C1 segment of cervical spinal cord (tissue), 14 donors: ENCODE measurements at regions not wholly inside any gene's neighbourhood (a gene's known extent, or its start where the extent isn't known, plus 50 kb on each side); places are given as distances from the start of the nearest gene placed in this dataset.

Experiments
- DNase-seq, 14 donors: peaks; one replicate each; lab custom pipeline; 2025; lab: John Stamatoyannopoulos, UW

- DNase-seq: no peak
These were observed 199.3 kb downstream of the MTX2 start for GRCh38 chr2:176468457-176469113.

DNA sequence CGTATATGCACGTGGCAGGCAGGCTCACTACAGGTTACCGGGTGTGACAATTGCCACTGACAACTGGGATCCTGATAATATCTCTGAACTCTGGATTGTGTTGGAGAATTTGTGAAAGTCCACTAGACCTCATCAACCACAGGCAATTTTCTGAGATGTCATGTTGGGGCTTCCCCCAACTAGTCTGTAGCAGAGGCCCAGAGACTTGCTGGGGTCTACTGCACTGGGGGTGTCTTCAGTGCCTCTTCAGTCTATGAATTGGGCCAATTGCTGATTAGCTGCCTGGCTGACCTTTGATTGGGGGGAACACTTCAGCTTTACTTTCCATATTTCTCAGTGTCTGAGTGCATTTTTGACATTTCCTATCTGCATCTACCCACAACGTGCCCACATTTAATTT is 201.5 kb downstream of the MTX2 start:
- no peak for DNase-seq

- no peak for DNase-seq
These were observed 202.7 kb downstream of the MTX2 start for GRCh38 chr2:176471949-176472348.

DNA sequence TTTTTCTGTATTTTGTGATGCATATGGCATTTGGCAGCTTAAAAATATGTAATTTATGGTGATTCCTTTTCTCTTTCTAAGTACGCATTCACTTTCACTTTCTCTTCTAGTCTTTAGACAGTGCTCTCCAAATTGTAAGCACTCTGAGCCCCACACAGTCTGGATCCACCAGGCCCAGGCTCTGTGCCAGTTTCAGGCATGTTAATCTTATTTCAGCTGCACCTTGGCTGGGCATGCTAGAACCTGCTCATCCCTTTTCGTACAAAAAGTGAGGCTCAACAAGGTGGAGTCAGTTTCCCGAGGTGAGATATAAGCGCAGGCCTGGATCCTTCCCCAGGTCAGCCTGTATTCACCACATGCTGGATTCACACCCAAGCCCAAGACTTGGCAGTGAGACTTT is 203.9 kb downstream of the MTX2 start:
- no peak for DNase-seq

DNA sequence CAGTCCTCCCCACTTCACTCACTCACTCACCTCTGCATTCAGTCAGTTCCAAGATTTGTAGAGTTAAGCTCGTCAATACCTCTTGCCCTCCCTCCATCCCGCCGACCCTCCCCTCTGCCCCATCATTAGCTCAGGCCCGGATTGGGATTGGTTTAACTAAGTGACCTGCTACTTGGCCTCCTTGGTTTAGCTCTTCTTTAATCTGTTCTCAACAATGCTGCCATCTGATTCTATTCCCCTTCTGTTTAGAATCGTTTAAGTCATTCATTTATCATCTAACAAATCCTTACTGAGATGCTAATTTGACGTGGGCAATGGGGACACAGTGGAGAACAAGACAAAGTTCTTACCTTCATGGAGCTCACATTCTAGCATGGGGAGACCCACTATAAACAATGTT is 204.6 kb downstream of the MTX2 start:
- no peak for DNase-seq

DNA sequence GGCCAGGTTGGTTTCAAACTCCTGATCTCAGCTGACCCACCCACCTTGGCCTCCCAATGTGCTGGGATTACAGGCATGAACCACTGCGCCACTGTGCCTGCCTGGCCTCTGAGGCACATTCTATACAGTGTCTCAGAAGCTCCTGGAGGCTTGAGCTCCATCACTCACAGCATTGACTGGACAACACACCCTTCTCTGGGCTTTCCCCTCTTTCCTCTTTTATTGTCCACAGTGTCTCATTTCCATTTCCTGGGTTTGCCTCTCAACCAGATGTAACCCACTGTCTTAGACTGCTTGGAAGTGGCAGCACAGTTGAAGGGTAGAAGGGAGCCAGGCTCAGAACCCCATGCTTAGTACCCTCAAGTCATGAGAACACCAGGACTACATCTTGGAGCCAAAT is 208.1 kb downstream of the MTX2 start:
- no peak for DNase-seq

GRCh38 chr2:176479961-176480360 is 210.7 kb downstream of the MTX2 start:
- no peak for DNase-seq

DNA sequence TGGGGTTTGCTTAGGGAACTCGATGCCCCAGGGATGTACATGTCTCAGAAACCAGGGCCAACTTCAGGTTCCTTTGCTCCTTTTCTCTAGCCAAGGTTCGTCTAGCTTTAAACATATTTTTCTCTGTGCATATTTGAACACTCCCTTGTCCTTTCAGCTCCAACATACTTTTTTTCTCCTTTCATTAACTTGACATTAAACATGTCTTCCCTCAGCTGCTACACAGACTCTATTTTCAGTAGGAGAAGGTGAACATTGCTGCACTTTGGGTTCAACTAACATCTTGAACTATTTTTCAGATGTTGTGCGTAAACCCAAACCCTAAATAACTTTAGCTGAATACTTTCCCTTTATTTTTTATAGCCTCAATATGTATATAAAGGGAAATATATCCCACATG is 212.9 kb downstream of the MTX2 start:
- DNase-seq: no peak

GRCh38 chr2:176483476-176483875 is 214.2 kb downstream of the MTX2 start:
- DNase-seq: no peak

DNA sequence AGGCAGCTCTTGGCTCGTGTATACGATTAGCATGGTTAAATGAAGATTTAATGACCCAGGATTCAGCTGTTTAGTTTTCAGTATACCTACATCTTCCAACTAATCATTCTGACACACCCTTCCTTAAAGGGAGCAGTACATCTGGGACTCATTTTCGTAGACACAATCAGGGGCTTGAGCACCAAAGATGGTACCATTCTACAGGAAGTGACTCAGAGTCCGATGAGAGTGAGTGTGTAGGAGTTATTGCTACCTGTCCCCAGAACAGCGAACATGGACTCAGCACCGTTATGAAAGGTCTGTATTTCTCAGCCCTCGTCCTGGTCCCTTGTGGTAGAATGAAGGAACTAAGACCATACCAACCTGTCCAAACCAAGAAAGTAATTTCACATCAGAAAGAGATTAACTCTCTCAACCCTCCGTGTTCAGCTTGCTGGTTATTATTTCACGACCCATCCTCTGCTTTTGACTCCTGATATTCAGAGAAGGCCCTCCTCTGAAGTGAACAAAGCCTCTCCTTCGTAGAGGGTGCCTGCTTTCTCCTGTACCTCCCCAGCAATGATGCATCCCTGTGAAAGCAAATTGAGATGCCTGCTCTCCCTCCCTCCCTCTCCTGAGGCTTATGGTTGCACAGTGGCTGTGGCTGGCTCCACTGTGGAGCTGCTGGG is 214.8 kb downstream of the MTX2 start:
- no peak for DNase-seq

GRCh38 chr2:176484838-176485237 is 215.6 kb downstream of the MTX2 start:
- peak in 1 of 14 donors; percentile 1 for DNase-seq

DNA sequence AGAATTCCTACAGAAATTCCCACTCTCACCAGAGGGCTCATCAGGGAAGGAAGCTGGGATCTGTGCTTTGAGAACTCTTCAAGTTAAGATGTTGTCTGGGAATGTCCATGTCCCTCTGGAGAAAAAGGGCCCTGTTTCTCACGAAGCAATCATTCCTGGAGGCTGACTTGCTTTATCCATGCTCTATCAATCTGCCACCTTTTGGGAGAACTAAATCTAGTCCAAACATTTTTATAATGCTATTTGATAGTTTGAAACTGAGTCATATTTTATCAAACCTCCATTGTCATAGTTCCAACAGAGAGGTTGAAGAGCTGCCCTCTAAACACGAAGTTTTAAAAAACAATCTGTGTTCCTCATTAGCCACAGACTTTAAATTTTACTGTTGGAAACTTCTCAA is 219.2 kb downstream of the MTX2 start:
- no peak for DNase-seq

GRCh38 chr2:176490061-176490861 is 221.0 kb downstream of the MTX2 start:
- peak in 8 of 14 donors; percentile 7 to 62 (median 32) for DNase-seq

- no peak for DNase-seq
These were observed 222.1 kb downstream of the MTX2 start for GRCh38 chr2:176491172-176491904.

GRCh38 chr2:176492583-176492982 is 223.3 kb downstream of the MTX2 start:
- no peak for DNase-seq

- no peak for DNase-seq
These were observed 224.1 kb downstream of the MTX2 start for GRCh38 chr2:176493226-176493825.

GRCh38 chr2:176493909-176494308 is 224.7 kb downstream of the MTX2 start:
- no peak for DNase-seq

DNA sequence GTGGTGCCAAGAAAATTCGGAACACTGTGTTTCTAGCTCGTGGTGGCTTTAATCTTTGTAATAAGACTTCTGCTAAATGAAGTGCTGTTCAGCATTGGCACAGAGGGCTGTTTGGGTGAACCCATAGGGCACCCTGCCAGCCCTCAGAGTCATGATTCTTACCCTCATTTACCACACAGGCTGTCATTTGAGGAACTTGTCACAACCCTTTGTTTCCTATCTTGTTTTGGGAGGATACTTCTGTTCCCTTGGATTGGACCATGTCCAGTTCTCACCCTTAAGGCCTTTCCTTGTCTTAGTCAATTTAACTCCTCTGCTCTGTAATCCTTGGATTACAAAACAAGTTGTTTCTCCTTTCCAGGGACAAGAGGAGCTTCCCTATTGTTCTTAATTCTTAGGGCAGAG is 225.7 kb downstream of the MTX2 start:
- peak in 5 of 14 donors; percentile 7 to 51 (median 36) for DNase-seq

DNA sequence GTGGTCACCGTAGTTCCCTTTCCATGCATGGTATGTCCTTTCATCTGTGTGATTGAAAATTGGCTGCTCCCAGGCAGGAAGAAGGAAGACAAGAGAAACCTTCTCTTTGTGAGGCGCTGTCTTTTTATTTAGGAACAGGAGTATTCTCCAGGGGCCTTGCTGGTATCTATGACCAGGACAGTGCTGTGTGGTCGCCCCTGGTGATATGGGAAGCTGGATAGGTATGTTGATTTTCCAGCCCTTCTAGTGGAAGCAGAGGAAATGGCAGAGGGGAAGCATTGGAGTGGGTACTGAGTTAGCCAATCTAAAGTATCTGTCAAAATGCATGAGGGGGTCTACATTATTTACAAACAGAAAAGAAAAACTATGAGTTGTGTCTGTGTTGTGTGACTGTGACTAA is 226.6 kb downstream of the MTX2 start:
- no peak for DNase-seq

DNA sequence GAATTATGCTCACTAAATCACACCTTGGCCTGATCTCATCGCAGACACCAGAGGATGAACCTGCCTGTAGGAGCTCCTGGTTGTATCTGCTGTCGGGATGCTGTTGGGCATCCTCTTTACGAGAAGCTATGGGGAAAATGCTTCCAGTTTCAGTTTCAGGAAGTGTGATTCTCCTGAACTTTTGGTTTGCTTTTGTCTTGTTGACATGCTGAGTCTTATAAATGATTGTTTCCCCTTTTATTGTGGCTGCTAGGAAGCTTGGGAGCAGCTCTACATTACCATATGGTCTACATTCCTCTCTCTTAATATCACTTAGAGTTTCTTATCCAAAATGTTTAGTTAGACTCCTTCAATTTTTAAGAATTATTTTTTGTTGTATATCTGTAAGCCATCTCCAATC is 227.5 kb downstream of the MTX2 start:
- no peak for DNase-seq

DNA sequence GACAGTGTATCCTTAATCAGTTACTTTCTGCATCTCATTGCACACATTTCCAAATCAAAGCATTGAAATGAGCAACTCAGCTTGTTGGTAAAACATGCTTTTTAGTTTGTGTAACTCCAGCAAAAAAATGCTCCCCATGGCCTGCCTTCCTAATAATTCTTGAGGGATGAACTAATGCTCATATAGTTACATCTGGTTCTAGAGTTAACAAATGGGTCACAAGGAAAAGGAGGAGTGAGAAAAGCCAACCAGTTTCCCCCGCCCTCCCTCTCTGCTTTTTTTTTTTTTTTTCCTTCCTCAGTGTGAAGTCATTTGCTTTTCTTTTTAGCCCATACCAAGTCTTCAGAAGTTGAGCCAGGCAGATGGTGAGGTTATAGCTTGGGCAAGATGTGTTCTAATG is 231.7 kb downstream of the MTX2 start:
- DNase-seq: no peak

- DNase-seq: no peak
These were observed 232.4 kb downstream of the MTX2 start for GRCh38 chr2:176501617-176502016.
